CD4-positive, alpha-beta T cell treated with Interleukin-10 for 1 hour (primary cell): ENCODE measurements at regions not wholly inside any gene's neighbourhood (a gene's known extent, or its start where the extent isn't known, plus 50 kb on each side); places are given as distances from the start of the nearest gene placed in this dataset.

Experiments used
- DNase-seq: peaks from one replicate; pipeline ENCODE4 v3.0.0-alpha.2; 2020

- DNase-seq: no peak
These were observed 56.3 kb upstream of the GDNF start for GRCh38 chr5:37896159-37896558.

- DNase-seq: no peak
These were observed 53.7 kb upstream of the GDNF start for GRCh38 chr5:37893434-37894134.

GRCh38 chr5:37892586-37892985 lies 52.7 kb upstream of the GDNF start:
- DNase-seq: no peak

- DNase-seq: no peak
These were observed 52.0 kb upstream of the GDNF start for GRCh38 chr5:37891832-37892231.

GRCh38 chr5:37889612-37890317 lies 49.9 kb upstream of the GDNF start:
- no peak for DNase-seq
